Urinary bladder (tissue), 3 donors: ENCODE measurements at regions not wholly inside any gene's neighbourhood (a gene's known extent, or its start where the extent isn't known, plus 50 kb on each side); places are given as distances from the start of the nearest gene placed in this dataset.

Experiments used
- DNase-seq: peaks from one replicate; pipeline ENCODE4 v3.0.0-alpha.2; 2015; ENCODE audit errors: extremely low spot score
- H3K27ac ChIP-seq: one replicate; pipeline ENCODE4 v1.5.1; 2013; ENCODE audit warnings: low read depth, mild to moderate bottlenecking, moderate library complexity
- H3K36me3 ChIP-seq: one replicate; pipeline ENCODE4 v1.6.1; 2013; ENCODE audit warnings: mild to moderate bottlenecking, moderate library complexity; ENCODE audit not compliant: insufficient read depth
- H3K4me1 ChIP-seq: one replicate; pipeline ENCODE4 v1.6.1; 2013; ENCODE audit warnings: mild to moderate bottlenecking, moderate library complexity; ENCODE audit not compliant: insufficient read depth
- H3K4me3 ChIP-seq: one replicate; pipeline ENCODE4 v1.5.1; 2013; ENCODE audit warnings: low read depth, low read length
- WGBS: extraction: QIAGEN DNeasy Blood & Tissue Kit; methylation state at CpG from one replicate; pipeline ENCODE4 v1.1.7; 2013; 5-methylcytosine and 5-hydroxymethylcytosine counted together
- donor health status: healthy with polysubstance abuse.
- donor health status: healthy.

DNA sequence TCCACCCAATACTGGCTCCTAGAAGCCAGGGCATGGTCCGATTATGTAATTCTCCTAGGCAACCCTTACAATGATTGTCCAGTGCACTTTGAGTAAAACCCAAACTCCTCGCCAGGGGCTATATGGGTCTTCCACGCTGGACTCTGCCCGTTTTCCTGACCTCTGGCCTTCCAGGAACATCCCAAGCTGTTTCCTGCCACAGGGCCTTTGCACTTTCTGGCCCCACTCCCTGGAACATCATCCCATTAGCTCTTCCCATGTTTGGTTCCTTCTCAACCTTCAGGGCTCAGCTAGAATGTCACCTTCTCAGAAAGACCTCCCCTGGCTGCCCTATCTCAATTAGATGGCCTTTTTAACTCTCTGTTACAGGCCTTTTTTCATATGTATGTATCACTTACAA lies 85.4 kb downstream of the IRF2BPL start:
- H3K27ac ChIP-seq: no peak overlapping the region
- DNase-seq: no peak
- WGBS: 88% methylated on average over 4 of the region's 4 CpGs
- no peaks in the 10 kb centered on the region for H3K36me3 ChIP-seq
- no peak overlapping the region for H3K4me3 ChIP-seq
- H3K4me1 ChIP-seq: no peaks in the 10 kb centered on the region

DNA sequence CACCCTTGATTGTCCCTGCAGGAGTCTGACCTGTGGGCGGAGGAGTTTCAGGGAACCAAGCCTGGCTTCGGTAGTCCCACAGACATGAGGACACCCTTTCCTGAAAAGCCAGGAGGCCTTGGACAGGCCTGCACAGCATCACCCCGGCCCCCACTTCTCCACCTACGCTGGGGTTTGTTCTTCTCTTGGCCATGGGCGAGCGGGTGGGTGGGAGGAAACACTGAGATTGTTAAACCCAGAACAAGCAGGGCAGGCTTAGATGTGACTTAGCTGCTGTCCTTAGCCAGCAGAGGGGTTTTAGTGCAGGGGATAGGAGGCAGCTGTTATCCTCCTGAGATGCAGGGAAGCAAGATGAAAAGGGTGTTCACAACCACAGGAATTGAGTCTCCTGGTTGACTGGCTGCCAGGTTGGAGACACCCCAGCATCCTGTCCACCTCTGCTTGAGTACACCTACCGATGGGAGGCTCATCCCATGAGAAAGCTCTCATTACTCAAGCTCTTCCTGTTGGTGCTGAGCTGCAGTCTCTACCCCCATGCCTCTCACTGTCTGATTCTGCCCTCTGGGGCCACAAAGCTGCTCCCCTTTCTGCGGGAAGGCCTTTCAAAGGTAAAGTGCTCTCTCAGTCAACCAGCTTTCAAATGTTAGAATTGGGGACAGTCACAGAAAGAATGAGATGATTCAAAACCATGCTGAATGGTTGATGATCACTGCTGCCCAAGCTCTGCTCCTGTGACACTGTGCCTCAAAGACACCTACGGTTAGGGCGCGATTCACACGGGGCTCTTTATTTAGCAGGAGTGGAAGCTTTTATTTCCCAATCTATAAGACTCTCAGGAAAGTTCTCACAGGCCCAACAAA lies 86.3 kb downstream of the IRF2BPL start:
- DNase-seq: no peak
- 51% methylated on average over 12 of the region's 12 CpGs for WGBS
- Histone ChIP-seq H3K4me3 (no peak overlapping the region), H3K27ac (no peak overlapping the region), H3K36me3 (no peaks in the 10 kb centered on the region), H3K4me1 (no peaks in the 10 kb centered on the region)

DNA sequence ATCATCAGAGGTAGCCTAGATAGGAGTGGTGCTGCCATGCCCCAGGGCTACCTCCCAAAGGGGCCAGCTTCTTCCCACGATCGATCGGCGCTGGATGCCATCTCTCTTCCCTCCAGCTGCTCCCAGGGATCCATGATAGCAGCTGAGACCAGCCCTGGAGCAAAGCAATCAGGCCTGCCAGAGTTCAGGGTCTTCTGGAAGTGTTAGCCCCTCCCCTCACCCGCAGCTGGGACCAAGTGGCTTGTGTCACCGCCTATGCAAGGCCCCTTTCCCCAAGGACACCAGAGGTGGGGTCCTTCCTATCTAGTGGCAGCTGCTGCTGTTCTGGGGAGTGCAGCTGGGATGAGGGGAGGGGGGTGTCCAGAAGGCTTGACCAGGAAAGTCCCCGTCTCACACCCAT lies 87.0 kb downstream of the IRF2BPL start:
- H3K27ac ChIP-seq: no peak overlapping the region
- no peaks in the 10 kb centered on the region for H3K4me1 ChIP-seq
- WGBS: 83% methylated on average over 7 of the region's 7 CpGs
- no peak for DNase-seq
- H3K4me3 ChIP-seq: no peak overlapping the region
- H3K36me3 ChIP-seq: no peaks in the 10 kb centered on the region

DNA sequence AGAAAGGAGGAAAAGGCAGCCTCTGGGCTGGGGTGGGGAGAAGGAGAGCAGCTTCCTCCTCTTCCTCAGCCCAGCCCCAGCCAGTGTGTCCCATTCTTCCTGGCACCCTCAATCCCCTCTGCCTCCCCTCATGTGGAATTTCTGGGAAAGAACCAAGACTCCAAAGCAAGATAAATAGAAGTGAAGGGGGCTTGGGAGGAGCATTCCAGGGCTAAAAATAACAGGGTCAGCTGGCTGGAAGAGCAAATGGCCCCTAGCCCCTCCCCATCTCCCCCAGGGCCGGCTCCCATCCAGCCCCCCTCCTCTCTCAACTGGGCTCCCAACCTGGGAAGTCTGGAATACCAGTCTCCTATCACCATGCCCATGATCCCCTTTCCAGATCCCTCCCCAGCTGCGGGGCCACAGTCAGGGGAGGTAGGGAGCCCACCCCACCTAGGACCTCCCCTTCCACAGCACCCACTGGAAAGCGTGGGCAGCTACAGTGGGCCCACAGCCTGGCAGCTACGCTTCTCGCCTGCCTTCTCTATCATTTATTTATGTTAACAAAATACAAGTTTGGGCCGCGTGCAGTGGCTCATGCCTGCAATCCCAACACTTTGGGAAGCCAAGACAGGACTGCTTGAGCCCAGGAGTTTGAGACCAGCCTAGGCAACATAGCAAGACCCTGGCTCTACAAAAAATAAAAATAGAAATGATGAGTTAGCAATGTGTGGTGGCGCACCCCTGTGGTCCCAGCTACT lies 88.3 kb downstream of the IRF2BPL start:
- no peaks in the 10 kb centered on the region for H3K36me3 ChIP-seq
- no peak overlapping the region for H3K4me3 ChIP-seq
- WGBS: 40% methylated on average over 8 of the region's 8 CpGs
- DNase-seq: no peak
- H3K27ac ChIP-seq: no peak overlapping the region
- no peaks in the 10 kb centered on the region for H3K4me1 ChIP-seq

DNA sequence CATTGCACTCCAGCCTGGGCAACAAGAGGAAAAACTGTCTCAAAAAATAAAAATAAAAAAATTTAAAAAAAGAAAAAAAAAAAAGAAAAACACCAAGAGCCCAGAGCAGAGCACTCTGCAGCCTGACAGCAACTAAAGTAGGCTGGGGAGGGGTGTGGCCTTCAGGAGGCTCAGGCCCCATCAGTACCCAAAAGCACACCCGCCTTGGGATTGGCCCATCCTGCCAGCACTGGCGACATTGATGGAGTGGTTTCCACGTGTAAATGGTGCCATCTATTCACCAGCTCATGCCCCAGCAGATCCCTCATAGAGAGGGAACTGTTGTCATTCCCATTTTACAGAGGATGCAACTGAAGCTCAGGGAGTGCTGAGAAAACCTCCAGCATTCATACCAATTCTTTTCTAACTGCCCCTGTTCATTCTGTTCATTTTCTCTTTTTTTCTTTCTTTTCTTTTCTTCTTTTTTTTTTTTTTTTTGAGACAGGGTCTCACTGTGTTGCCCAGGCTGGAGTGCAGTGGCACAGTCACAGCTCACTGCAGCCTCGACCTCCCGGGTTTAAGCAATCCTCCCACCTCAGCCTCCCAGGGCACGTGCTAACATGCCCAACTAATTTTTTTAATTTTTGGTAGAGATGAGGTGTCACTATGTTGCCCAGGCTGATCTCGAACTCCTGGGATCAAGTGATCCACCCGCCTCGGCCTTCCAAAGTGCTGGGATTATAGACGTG lies 89.3 kb downstream of the IRF2BPL start:
- no peak overlapping the region for H3K27ac ChIP-seq
- WGBS: 76% methylated on average over 10 of the region's 10 CpGs

DNA sequence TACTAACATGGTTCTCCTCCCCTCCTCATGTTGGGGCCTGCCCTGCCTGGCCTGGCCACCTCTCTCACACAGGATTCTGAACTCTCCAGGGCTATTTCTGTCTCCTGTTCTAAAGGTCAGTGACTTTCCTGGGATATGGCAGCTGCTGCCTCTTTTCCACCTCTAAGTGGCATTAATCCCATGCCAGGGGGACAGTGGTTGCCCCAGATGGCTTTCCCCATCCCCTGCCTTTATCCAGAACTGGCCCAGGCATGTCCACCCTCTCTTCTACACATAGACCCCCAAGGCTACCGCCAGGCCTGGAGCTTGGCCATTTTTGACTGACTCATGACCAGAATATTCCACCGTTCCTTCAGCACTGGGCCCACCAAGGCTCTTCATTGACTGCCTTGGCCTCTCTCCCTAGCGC lies 90.4 kb downstream of the IRF2BPL start:
- WGBS: 57% methylated on average over 3 of the region's 3 CpGs
- no peak overlapping the region for H3K27ac ChIP-seq
- no peak overlapping the region for H3K4me3 ChIP-seq
- H3K36me3 ChIP-seq: no peaks in the 10 kb centered on the region
- DNase-seq: no peak
- no peaks in the 10 kb centered on the region for H3K4me1 ChIP-seq

More for the DNA sequence above, 89.3 kb downstream of the IRF2BPL start:
- Histone ChIP-seq H3K4me1 (no peaks in the 10 kb centered on the region), H3K36me3 (no peaks in the 10 kb centered on the region), H3K4me3 (no peak overlapping the region)
- DNase-seq: no peak

DNA sequence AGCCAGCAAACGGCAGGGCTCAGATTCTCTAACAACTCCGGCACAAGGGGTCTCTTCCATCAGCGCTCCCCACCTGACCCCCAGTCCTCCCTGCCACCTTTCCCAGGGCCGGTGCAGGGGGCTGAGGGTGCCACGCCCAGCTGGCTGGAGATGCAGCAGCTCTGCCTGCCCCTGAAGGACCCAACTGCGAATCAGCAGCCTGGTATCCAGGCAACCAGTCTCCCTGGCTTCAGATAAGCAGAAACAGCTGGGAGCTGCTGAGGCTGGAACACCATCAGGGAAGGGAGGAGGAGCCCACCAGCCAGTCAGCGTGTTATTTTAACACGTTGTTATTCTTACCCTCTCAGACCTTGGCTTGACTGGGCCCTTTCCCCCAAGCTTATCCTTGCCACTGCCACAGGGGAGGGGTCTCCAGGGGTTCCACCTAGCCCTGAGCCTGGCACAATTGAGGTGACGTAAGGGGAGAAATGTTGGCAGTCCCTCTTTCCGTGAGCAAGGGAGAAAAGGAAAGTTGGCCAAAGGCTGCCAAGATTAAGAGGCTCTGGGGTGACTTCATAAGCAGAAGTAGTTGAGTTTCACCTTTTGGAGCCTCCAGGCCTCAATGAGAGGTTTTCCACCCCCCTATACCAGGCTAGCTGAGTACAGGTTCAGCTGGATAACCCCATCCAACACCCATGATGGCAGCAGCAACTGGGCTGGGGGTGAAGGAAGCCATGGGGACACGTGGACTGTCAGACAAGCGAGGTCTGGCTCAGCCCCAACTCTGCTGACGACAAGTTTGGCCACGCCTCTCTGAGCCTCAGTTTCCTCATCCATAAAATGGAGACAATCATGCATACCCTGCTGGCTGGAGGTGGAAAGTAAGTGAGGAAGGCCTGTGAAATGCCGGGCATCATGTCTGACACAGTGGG lies 91.1 kb downstream of the IRF2BPL start:
- Histone ChIP-seq H3K4me3 (no peak overlapping the region), H3K36me3 (no peaks in the 10 kb centered on the region), H3K4me1 (no peaks in the 10 kb centered on the region), H3K27ac (no peak overlapping the region)
- no peak for DNase-seq
- WGBS: 34% methylated on average over 15 of the region's 15 CpGs

DNA sequence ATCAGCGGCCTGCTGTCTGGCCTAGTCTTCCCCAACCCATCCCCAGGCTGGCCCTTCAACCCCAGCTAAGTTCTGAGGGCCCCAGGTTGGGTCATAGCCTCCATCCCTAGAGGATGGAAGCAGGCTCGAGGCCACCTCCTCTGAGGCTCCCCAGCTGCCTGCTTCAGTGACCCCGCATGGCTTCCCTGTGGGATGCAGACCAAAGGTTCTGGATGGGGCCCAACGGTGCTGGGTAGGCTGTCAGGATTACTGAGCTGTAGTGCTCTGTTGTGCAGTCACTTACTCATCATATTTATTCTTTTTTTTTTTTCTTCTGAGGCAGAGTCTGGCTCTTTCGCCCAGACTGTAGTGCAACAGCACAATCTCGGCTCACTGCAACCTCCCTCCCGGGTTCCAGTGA lies 92.0 kb downstream of the IRF2BPL start:
- Histone ChIP-seq H3K4me1 (no peaks in the 10 kb centered on the region), H3K4me3 (no peak overlapping the region), H3K36me3 (no peaks in the 10 kb centered on the region), H3K27ac (no peak overlapping the region)
- 43% methylated on average over 7 of the region's 7 CpGs for WGBS
- DNase-seq: no peak

DNA sequence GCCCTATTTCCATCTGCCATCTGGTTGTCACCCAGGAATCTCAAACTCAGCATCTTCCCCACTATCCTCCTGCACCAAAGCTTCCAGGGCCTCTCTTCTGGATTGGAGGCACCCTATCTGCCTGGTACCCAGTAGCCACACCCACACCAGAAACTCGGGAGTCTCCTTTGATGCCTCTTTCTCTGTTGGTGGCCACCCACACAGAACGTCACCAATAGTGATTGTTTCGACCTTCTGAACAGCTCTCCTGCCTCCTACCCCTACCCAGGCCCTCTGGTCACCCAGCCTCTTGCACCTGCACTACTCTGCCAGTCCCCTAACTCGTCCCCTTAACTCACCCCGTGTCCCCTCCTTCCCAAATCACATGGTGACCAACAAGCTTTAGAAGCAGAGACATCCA lies 95.0 kb downstream of the IRF2BPL start:
- 86% methylated on average over 5 of the region's 5 CpGs for WGBS
- no peaks in the 10 kb centered on the region for H3K4me1 ChIP-seq
- DNase-seq: no peak
- no peak overlapping the region for H3K4me3 ChIP-seq
- H3K36me3 ChIP-seq: no peaks in the 10 kb centered on the region
- no peak overlapping the region for H3K27ac ChIP-seq

DNA sequence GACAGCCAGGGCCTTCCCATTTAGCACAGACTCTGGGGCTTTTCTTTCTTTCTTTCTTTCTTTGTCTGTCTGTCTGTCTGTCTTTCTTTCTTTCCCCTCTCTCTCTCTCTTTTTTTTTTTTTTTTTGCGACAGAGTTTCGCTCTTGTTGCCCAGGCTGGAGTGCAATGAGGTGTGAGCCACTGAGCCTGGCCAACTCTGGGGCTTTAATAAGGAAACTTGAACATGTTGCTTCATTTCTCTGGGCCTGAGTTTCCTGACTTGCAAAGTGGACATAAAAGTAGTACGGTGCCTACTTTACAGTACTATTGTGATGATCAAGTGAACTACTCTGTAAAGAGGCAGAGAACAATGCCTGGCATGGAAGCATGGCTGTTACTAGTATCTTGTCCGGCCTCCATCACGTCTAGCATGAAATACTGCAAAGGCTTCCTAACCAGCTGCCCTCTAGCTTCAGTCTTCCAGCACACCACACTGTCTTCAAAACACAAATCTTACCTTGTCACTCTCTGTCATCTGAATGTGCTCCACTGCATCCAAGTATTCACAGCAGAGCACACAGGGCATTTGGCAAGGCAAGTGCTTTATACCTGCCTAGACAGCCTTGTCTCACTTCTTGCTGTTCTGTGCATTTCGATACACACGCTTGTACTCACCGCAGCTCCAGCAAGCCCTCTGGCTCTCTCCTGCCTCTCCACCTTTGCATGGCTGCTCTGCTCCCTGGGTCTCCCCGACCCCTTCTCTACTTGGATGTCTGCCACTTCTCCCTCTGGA lies 96.7 kb downstream of the IRF2BPL start:
- no peak overlapping the region for H3K4me3 ChIP-seq
- 84% methylated on average over 9 of the region's 9 CpGs for whole genome bisulfite sequencing
- no peaks in the 10 kb centered on the region for H3K36me3 ChIP-seq
- no peaks in the 10 kb centered on the region for H3K4me1 ChIP-seq
- no peak overlapping the region for H3K27ac ChIP-seq
- DNase-seq: no peak

DNA sequence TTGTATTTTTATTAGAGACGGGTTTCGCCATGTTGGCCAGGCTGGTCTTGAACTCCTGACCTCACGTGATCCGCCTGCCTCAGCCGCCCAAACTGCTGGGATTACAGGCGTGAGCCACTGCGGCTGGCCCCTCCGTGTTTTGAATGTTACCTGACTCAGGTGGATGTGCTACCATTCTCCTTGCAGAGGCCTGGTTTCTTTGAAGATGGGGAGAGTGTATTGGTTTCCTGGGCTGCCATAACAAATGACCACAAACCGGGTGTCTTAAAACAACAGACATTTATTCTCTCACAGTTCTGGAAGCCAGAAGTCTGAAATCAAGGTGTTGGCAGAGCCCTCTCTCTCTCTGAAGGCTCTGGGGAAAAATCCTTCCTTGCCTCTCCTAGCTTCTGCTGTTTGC lies 98.0 kb downstream of the IRF2BPL start:
- Histone ChIP-seq H3K27ac (no peak overlapping the region), H3K4me1 (no peaks in the 10 kb centered on the region), H3K4me3 (no peak overlapping the region), H3K36me3 (no peaks in the 10 kb centered on the region)
- 91% methylated on average over 9 of the region's 9 CpGs for WGBS
- no peak for DNase-seq

DNA sequence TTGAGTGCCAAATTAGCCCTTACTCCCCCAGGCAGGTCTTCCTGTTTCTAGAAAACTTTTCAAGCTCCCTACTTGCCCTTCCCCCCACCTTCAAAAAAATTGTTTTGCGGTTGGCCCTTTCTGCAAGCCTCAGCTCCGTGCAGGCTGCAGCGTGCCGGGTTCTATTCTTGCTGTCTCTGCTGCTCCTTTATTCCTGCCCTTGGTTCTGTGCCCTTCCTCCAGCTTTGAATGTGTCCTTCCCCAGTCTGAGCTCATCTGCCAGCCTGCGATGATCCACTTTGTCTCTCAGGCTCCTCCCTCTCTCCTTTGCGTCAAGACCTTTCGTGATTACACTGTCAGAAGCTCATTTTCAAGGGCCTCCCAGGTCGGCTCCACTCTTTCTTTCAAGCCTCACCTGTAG lies 98.6 kb downstream of the IRF2BPL start:
- H3K27ac ChIP-seq: no peak overlapping the region
- no peaks in the 10 kb centered on the region for H3K36me3 ChIP-seq
- no peaks in the 10 kb centered on the region for H3K4me1 ChIP-seq
- no peak for DNase-seq
- no peak overlapping the region for H3K4me3 ChIP-seq
- WGBS: 57% methylated on average over 8 of the region's 8 CpGs
